GM12864 (cell line): ENCODE measurements at regions not wholly inside any gene's neighbourhood (a gene's known extent, or its start where the extent isn't known, plus 50 kb on each side); places are given as distances from the start of the nearest gene placed in this dataset.
"Not testable (repeated sequence)": the region's sequence is repeated elsewhere in the genome, so short reads cannot be mapped to it uniquely, and the experiment has no call there.

Experiments
- DNase-seq: peaks from one replicate; pipeline ENCODE4 v3.0.0-alpha.2; 2011; ENCODE audit warnings: low read depth
- H3K4me3 ChIP-seq: 2 replicates; pipeline ENCODE4 v1.5.1; 2011; ENCODE audit warnings: mild to moderate bottlenecking, low read depth, low read length, control low read depth
- CTCF ChIP-seq: IDR thresholded peaks from 2 replicates; pipeline ENCODE4 v1.5.1; 2011; ENCODE audit warnings: low read depth, mild to moderate bottlenecking, moderate library complexity, low read length, control low read depth, inconsistent platforms; ENCODE audit errors: missing control alignments

GRCh38 chr6:48986105-48986504 is 476.9 kb downstream of the MMUT start:
- TF ChIP-seq CTCF = no peak
- no peak overlapping the region for H3K4me3 ChIP-seq
- no peak for DNase-seq

DNA sequence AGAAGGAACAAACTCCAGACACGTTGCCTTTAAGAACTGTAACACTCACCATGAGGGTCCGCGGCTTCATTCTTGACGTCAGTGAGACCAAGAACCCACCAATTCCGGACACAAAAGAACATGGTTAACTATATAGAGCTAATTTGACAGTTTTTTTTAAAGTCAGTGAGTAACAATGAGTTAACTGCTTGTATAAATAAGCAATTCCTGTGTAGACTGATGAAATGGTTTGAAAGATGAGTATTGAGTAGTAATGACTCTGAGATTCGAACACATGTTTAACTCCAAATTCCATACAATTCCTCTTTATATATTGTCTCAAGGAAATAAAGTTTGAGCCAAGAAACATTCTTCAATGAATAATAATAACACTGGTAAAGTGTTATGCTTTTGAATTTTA is 478.0 kb downstream of the MMUT start:
- no peak for DNase-seq
- no peak for TF ChIP-seq CTCF
- H3K4me3 ChIP-seq = no peak overlapping the region

GRCh38 chr6:48983968-48984367 is 479.1 kb downstream of the MMUT start:
- DNase-seq, H3K4me3 ChIP-seq: not testable (repeated sequence)

DNA sequence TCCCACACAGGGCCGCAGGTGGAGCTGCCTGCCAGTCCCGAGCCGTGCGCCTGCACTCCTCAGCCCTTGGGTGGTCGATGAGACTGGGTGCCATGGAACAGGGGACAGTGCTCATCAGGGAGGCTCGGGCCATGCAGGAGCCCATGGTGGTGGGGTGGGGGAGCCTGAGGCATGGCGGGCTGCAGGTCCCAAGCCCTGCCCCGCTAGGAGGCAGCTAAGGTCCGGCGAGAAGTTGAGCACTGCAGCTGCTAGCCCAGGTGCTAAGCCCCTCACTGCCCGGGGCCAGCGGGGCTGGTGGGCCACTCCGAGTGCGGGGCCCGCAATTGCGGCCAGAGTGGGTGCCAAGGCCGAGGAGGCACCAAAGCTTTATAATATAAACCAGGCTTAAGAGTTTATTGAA is 479.7 kb downstream of the MMUT start:
- DNase-seq = no peak
- no peak overlapping the region for H3K4me3 ChIP-seq
- no peak for TF ChIP-seq CTCF

GRCh38 chr6:48979806-48980205 is 483.2 kb downstream of the MMUT start:
- no peak for TF ChIP-seq CTCF
- DNase-seq = no peak
- no peak overlapping the region for H3K4me3 ChIP-seq

DNA sequence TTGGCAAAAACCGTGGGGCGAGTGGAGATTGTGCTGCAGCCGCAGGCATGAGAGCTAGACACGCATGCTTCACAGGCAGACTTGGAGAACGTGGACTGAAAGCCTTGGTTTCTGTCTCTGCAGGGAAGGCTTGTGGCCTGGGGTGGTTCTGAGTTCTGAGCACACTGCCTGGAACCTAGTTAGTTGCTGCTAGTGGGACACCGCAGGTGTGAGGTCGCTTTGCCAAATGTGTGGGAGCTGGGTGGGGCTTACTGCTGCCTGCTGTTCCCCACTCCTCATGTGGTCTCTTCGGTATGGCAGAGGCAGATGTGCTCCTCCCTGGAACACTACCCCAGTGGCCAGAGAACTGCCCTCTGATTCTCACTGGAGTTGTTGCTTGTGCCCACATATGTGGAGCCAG is 484.0 kb downstream of the MMUT start:
- no peak overlapping the region for H3K4me3 ChIP-seq
- DNase-seq = no peak
- no peak for TF ChIP-seq CTCF

GRCh38 chr6:48978016-48978415 is 485.0 kb downstream of the MMUT start:
- no peak for DNase-seq
- no peak for TF ChIP-seq CTCF
- H3K4me3 ChIP-seq = no peak overlapping the region

GRCh38 chr6:48977573-48977972 is 485.5 kb downstream of the MMUT start:
- no peak overlapping the region for H3K4me3 ChIP-seq
- TF ChIP-seq CTCF = no peak
- DNase-seq = no peak
